Liver (tissue), 8 donors: ENCODE measurements at regions not wholly inside any gene's neighbourhood (a gene's known extent, or its start where the extent isn't known, plus 50 kb on each side); places are given as distances from the start of the nearest gene placed in this dataset.

Experiments used
- DNase-seq: peaks from one replicate; pipeline ENCODE4 v3.0.0-alpha.2; 2017; ENCODE audit warnings: low spot score
- H3K27ac ChIP-seq, 2 donors: one replicate each; pipeline ENCODE4 v1.7.0; 2013; ENCODE audit warnings: inconsistent platforms in 2 of 2, low read length in 2 of 2, control low read depth in 1 of 2, low read depth in 1 of 2, mild to moderate bottlenecking in 1 of 2
- H3K27me3 ChIP-seq, 4 donors: one replicate each; pipeline versions ENCODE4 v1.6.1 to v1.7.0; 2013; ENCODE audit warnings: low read length in 3 of 4, inconsistent platforms in 1 of 4, mild to moderate bottlenecking in 1 of 4, moderate library complexity in 1 of 4; ENCODE audit not compliant: control insufficient read depth in 4 of 4, insufficient read depth in 4 of 4
- H3K36me3 ChIP-seq, 4 donors: one replicate each; pipeline versions ENCODE4 v1.6.1 to v1.7.0; 2013; ENCODE audit warnings: low read length in 3 of 4, mild to moderate bottlenecking in 3 of 4, low read depth in 1 of 4, moderate library complexity in 1 of 4; ENCODE audit not compliant: control insufficient read depth in 4 of 4, insufficient read depth in 3 of 4
- H3K4me1 ChIP-seq, 4 donors: one replicate each; pipeline versions ENCODE4 v1.6.1 to v1.7.0; 2013; ENCODE audit warnings: low read length in 3 of 4, mild to moderate bottlenecking in 3 of 4, moderate library complexity in 1 of 4; ENCODE audit not compliant: control insufficient read depth in 4 of 4, insufficient read depth in 4 of 4
- H3K4me3 ChIP-seq, 3 donors: one replicate each; pipeline versions ENCODE4 v1.6.1 to v1.7.0; 2013; ENCODE audit warnings: low read length in 3 of 3, control low read depth in 1 of 3, low read depth in 1 of 3, mild to moderate bottlenecking in 1 of 3
- H3K9ac ChIP-seq, 2 donors: one replicate each; pipeline ENCODE4 v1.7.0; 2013; ENCODE audit warnings: low read length in 2 of 2, mild to moderate bottlenecking in 2 of 2, moderate library complexity in 2 of 2, control low read depth in 1 of 2, low read depth in 1 of 2
- H3K9me3 ChIP-seq, 4 donors: one replicate each; pipeline versions ENCODE4 v1.6.1 to v1.7.0; 2013; ENCODE audit warnings: low read length in 3 of 4; ENCODE audit not compliant: control insufficient read depth in 4 of 4
- ATF3 ChIP-seq: IDR thresholded peaks from 2 replicates; pipeline ENCODE4 v1.6.1; 2016; ENCODE audit warnings: antibody characterized with exemption
- CTCF ChIP-seq: fragments of 150-350 bp; IDR thresholded peaks from 2 replicates; pipeline ENCODE4 v1.5.1; 2017; ENCODE audit warnings: improper control_type of control experiment, low read depth, low read length; ENCODE audit not compliant: missing input control
- EGR1 ChIP-seq, 2 donors: IDR thresholded peaks; 2 replicates each; pipeline ENCODE4 v1.6.1; 2016 to 2018; ENCODE audit warnings: antibody characterized with exemption in 2 of 2, low read depth in 2 of 2
- FOXA1 ChIP-seq: IDR thresholded peaks from 2 replicates; pipeline ENCODE4 v1.6.1; 2016; ENCODE audit warnings: antibody characterized with exemption
- FOXA2 ChIP-seq: IDR thresholded peaks from 2 replicates; pipeline ENCODE4 v1.6.1; 2016; ENCODE audit warnings: antibody characterized with exemption
- GABPA ChIP-seq, 2 donors: IDR thresholded peaks in 1 of 2; conservative IDR thresholded peaks in 1 of 2; 2 replicates each; pipeline ENCODE4 v1.6.1; 2016; ENCODE audit warnings: antibody characterized with exemption in 2 of 2, mild to moderate bottlenecking in 1 of 2, moderate library complexity in 1 of 2
- HNF4A ChIP-seq, 2 donors: conservative IDR thresholded peaks; 2 replicates each; pipeline ENCODE4 v1.6.1; 2016; ENCODE audit warnings: antibody characterized with exemption in 2 of 2, mild to moderate bottlenecking in 2 of 2
- HNF4G ChIP-seq: IDR thresholded peaks from 2 replicates; pipeline ENCODE4 v1.6.1; 2016; ENCODE audit warnings: antibody characterized with exemption
- JUND ChIP-seq, 2 donors: IDR thresholded peaks; 2 replicates each; pipeline ENCODE4 v1.6.1; 2016; ENCODE audit warnings: antibody characterized with exemption in 2 of 2
- MAX ChIP-seq: IDR thresholded peaks from 2 replicates; pipeline ENCODE4 v1.6.1; 2016; ENCODE audit warnings: antibody characterized with exemption
- NR2F2 ChIP-seq: IDR thresholded peaks from 2 replicates; pipeline ENCODE4 v1.6.1; 2016; ENCODE audit warnings: antibody characterized with exemption
- RAD21 ChIP-seq, 2 donors: IDR thresholded peaks; 2 replicates each; pipeline ENCODE4 v1.6.1; 2016; ENCODE audit warnings: antibody characterized with exemption in 2 of 2, mild to moderate bottlenecking in 2 of 2
- REST ChIP-seq: IDR thresholded peaks from 2 replicates; pipeline ENCODE4 v1.6.1; 2016; ENCODE audit warnings: antibody characterized with exemption, mild to moderate bottlenecking
- RXRA ChIP-seq, 2 donors: IDR thresholded peaks; 2 replicates each; pipeline ENCODE4 v1.6.1; 2017 to 2018; ENCODE audit warnings: antibody characterized with exemption in 2 of 2, mild to moderate bottlenecking in 1 of 2
- SP1 ChIP-seq: IDR thresholded peaks from 2 replicates; pipeline ENCODE4 v1.6.1; 2018; ENCODE audit warnings: antibody characterized with exemption, mild to moderate bottlenecking
- TAF1 ChIP-seq: conservative IDR thresholded peaks from 2 replicates; pipeline ENCODE4 v1.6.1; 2016; ENCODE audit warnings: antibody characterized with exemption, mild to moderate bottlenecking
- YY1 ChIP-seq: IDR thresholded peaks from 2 replicates; pipeline ENCODE4 v1.6.1; 2016; ENCODE audit warnings: antibody characterized with exemption, mild to moderate bottlenecking
- ZBTB33 ChIP-seq: IDR thresholded peaks from 2 replicates; pipeline ENCODE4 v1.6.1; 2016; ENCODE audit warnings: antibody characterized with exemption
- WGBS: extraction: QIAGEN DNeasy Blood & Tissue Kit; methylation state at CpG from one replicate; pipeline ENCODE4 v1.1.7; 2013; 5-methylcytosine and 5-hydroxymethylcytosine counted together
- donor health status: healthy.
- donor health status: healthy.
- donor health status: healthy.
- donor health status: healthy.
- donor health status: healthy.

- WGBS: 93% methylated on average over 4 of the region's 4 CpGs
- H3K36me3 ChIP-seq: no peaks in the 10 kb centered on the region
- no peaks in the 10 kb centered on the region for H3K27me3 ChIP-seq
- H3K4me3 ChIP-seq: no peak overlapping the region
- H3K9ac ChIP-seq: no peak overlapping the region
- H3K4me1 ChIP-seq: no peaks in the 10 kb centered on the region
- no peak for DNase-seq
- H3K27ac ChIP-seq: no peak overlapping the region
- no peak for TF ChIP-seq YY1
- no peak for TF ChIP-seq TAF1
- no peak for TF ChIP-seq RXRA (IDR thresholded peaks at IDR 0.05)
- TF ChIP-seq ATF3: no peak
- TF ChIP-seq CTCF: no peak
- no peak for TF ChIP-seq NR2F2
- TF ChIP-seq GABPA (IDR thresholded peaks at IDR 0.05 in 1 of 2, conservative IDR thresholded peaks at IDR 0.05 in 1 of 2): no peak
- TF ChIP-seq FOXA2: no peak
- no peaks in the 10 kb centered on the region for H3K9me3 ChIP-seq
Observed at GRCh38 chr1:41978986-41979385, 60.3 kb upstream of the HIVEP3 start.

GRCh38 chr1:41977326-41977725, 58.6 kb upstream of the HIVEP3 start:
- Histone ChIP-seq H3K27me3 (no peaks in the 10 kb centered on the region), H3K4me3 (no peak overlapping the region), H3K36me3 (no peaks in the 10 kb centered on the region), H3K9ac (no peak overlapping the region), H3K27ac (no peak overlapping the region), H3K4me1 (no peaks in the 10 kb centered on the region), H3K9me3 (no peaks in the 10 kb centered on the region)
- 77% methylated on average over 4 of the region's 4 CpGs for WGBS
- TF ChIP-seq RXRA (IDR thresholded peaks at IDR 0.05) (no peak), GABPA (IDR thresholded peaks at IDR 0.05 in 1 of 2, conservative IDR thresholded peaks at IDR 0.05 in 1 of 2) (no peak), JUND (IDR thresholded peaks at IDR 0.05) (no peak), HNF4A (conservative IDR thresholded peaks at IDR 0.05) (no peak), FOXA1 (no peak), EGR1 (IDR thresholded peaks at IDR 0.05; ENCODE audit: low read depth in 2 of 2) (no peak), RAD21 (IDR thresholded peaks at IDR 0.05) (no peak), SP1 (no peak), ATF3 (no peak), FOXA2 (no peak), ZBTB33 (no peak), HNF4G (no peak), NR2F2 (no peak), MAX (no peak), CTCF (no peak), TAF1 (no peak), YY1 (no peak), REST (no peak)
- no peak for DNase-seq
